ENCODE measurements at regions not wholly inside any gene's neighbourhood (a gene's known extent, or its start where the extent isn't known, plus 50 kb on each side); places are given as distances from the start of the nearest gene placed in this dataset.

DNA sequence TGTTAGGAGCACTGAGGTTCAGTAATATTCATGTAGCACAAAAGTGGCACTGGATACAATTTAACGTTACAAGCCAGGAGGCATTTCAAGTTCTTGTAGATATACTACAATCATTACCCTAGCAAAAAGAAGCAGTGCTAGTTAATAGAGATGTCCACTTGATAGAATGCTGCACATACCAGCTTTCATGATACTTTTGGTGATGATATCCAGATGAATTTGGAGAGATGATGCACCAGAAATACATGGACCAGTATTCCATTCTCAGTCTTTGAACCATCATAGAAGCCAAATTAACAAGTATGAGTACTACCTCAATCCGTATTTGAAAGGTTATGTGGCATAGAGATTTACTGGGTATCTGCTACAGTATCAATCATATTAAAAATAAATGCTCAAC, 421.0 kb upstream of the MAGEB18 start:
- H2BK15ac ChIP-seq (ENCODE audit: low read length) = no peak overlapping the region
- H3K27ac ChIP-seq (ENCODE audit: low read depth, low read length) = no peak overlapping the region
- H2BK20ac ChIP-seq (ENCODE audit: low read length) = no peak overlapping the region
- POLR2A ChIA-PET (ENCODE audit: partially characterized antibody) = no interaction called here
- FAIRE-seq (no peak), DNase-seq (ENCODE audit: low read depth in 1 of 2, low spot score in 2 of 2) (no peak)
- H2BK12ac ChIP-seq (ENCODE audit: low read depth, low read length) = no peak overlapping the region
- H3K4ac ChIP-seq (replicated peaks; ENCODE audit: insufficient read length, low read depth, low read length) = no peak overlapping the region
- no peak overlapping the region for H3K4me3 ChIP-seq (ENCODE audit: extremely low read depth in 1 of 4, insufficient read depth in 2 of 4, low read depth in 3 of 4, low read length in 4 of 4)
- H2AK5ac ChIP-seq (ENCODE audit: low read depth, low read length) = no peak overlapping the region
- no peak overlapping the region for H2BK120ac ChIP-seq (replicated peaks; ENCODE audit: low read depth, low read length)
- H3K14ac ChIP-seq (ENCODE audit: insufficient read length) = no peak overlapping the region
- H3K79me1 ChIP-seq (ENCODE audit: low read depth, low read length) = no peaks in the 10 kb centered on the region
- no peaks in the 10 kb centered on the region for H3K27me3 ChIP-seq (replicated peaks in 1 of 4; ENCODE audit: control insufficient read depth in 3 of 4, extremely low read depth in 1 of 4, insufficient read depth in 3 of 4, low read length in 3 of 4)
- no peak overlapping the region for H2AFZ ChIP-seq (ENCODE audit: low read length)
- no peak overlapping the region for H4K5ac ChIP-seq (ENCODE audit: insufficient read length, low read depth, low read length)
- H3K9me3 ChIP-seq (ENCODE audit: insufficient read depth in 2 of 2, low read depth in 1 of 2, low read length in 1 of 2) = no peaks in the 10 kb centered on the region
- H3K23ac ChIP-seq (ENCODE audit: insufficient read length) = no peak overlapping the region
- H3K79me2 ChIP-seq (ENCODE audit: control insufficient read depth in 1 of 2, insufficient read depth in 2 of 2, low read length in 2 of 2) = no peaks in the 10 kb centered on the region
- H3K36me3 ChIP-seq (ENCODE audit: control insufficient read depth in 2 of 4, insufficient read depth in 4 of 4, low read length in 3 of 4) = no peaks in the 10 kb centered on the region
- no peak overlapping the region for H3K4me2 ChIP-seq (ENCODE audit: insufficient read depth in 1 of 2, low read depth in 2 of 2, low read length in 2 of 2)
- no peaks in the 10 kb centered on the region for H4K20me1 ChIP-seq (replicated peaks in 1 of 2; ENCODE audit: control insufficient read depth in 1 of 2, insufficient read depth in 2 of 2, low read length in 2 of 2)
- H3K9ac ChIP-seq (replicated peaks in 1 of 4; ENCODE audit: extremely low read depth in 1 of 4, low read depth in 3 of 4, low read length in 3 of 4) = no peak overlapping the region
- no peak overlapping the region for H3K56ac ChIP-seq (replicated peaks; ENCODE audit: insufficient read length, low read depth, low read length)
- H2BK5ac ChIP-seq (ENCODE audit: low read depth, low read length) = no peak overlapping the region
- no peak overlapping the region for H3K18ac ChIP-seq (ENCODE audit: extremely low read depth, low read length)
- CTCF ChIA-PET (ENCODE audit: partially characterized antibody) = no interaction called here
- 78% methylated on average over 2 of the region's 2 CpGs; no CpG with 5 or more reads in 1 of the 2 experiments for WGBS, 2 experiments (ENCODE audit: extremely low coverage in 1 of 2, insufficient coverage in 1 of 2, insufficient read length in 1 of 2, insufficient replicate concordance in 2 of 2, low coverage in 1 of 2, low lambda C conversion rate in 2 of 2, missing lambda C conversion rate in 1 of 2)
- no peak overlapping the region for H4K8ac ChIP-seq (ENCODE audit: extremely low read depth, insufficient read depth, low read length)
- H3K23me2 ChIP-seq (ENCODE audit: low read depth, low read length) = no peaks in the 10 kb centered on the region
- H4K91ac ChIP-seq (replicated peaks; ENCODE audit: insufficient read length, low read length) = no peak overlapping the region
- H3K4me1 ChIP-seq (replicated peaks in 1 of 4; ENCODE audit: control insufficient read depth in 3 of 4, insufficient read depth in 4 of 4, low read length in 3 of 4) = no peaks in the 10 kb centered on the region
- TF ChIP-seq, protein P1, sequence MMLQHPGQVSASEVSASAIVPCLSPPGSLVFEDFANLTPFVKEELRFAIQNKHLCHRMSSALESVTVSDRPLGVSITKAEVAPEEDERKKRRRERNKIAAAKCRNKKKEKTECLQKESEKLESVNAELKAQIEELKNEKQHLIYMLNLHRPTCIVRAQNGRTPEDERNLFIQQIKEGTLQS (IDR thresholded peaks at IDR 0.05; ENCODE audit: insufficient read depth, low read depth, low read length) = no peak
- no peak for TF ChIP-seq HDAC2 (IDR thresholded peaks at IDR 0.05; ENCODE audit: borderline replicate concordance in 1 of 2, low read depth in 2 of 2, low read length in 2 of 2)
- no peak for TF ChIP-seq MAFK (IDR thresholded peaks at IDR 0.05; ENCODE audit: low read depth, low read length)
- no peak for TF ChIP-seq SP2 (IDR thresholded peaks at IDR 0.05; ENCODE audit: low read length)
- TF ChIP-seq, protein P2, sequence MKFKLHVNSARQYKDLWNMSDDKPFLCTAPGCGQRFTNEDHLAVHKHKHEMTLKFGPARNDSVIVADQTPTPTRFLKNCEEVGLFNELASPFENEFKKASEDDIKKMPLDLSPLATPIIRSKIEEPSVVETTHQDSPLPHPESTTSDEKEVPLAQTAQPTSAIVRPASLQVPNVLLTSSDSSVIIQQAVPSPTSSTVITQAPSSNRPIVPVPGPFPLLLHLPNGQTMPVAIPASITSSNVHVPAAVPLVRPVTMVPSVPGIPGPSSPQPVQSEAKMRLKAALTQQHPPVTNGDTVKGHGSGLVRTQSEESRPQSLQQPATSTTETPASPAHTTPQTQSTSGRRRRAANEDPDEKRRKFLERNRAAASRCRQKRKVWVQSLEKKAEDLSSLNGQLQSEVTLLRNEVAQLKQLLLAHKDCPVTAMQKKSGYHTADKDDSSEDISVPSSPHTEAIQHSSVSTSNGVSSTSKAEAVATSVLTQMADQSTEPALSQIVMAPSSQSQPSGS (IDR thresholded peaks at IDR 0.05; ENCODE audit: low read length) = no peak
- no peak for TF ChIP-seq EP300 (IDR thresholded peaks at IDR 0.05; ENCODE audit: borderline replicate concordance in 1 of 2, low read depth in 2 of 2, low read length in 2 of 2)
- TF ChIP-seq SIRT6 (IDR thresholded peaks at IDR 0.05; ENCODE audit: low read length) = no peak
- no peak for TF ChIP-seq JUN (IDR thresholded peaks at IDR 0.05; ENCODE audit: low read depth, low read length)
- TF ChIP-seq EGR1 (IDR thresholded peaks at IDR 0.05; ENCODE audit: borderline replicate concordance, low read depth, low read length) = no peak
- no peak for TF ChIP-seq TBP (IDR thresholded peaks at IDR 0.05; ENCODE audit: low read depth, low read length)
- no peak for TF ChIP-seq KDM1A (IDR thresholded peaks at IDR 0.05; ENCODE audit: borderline replicate concordance, low read length)
- TF ChIP-seq RXRA (IDR thresholded peaks at IDR 0.05; ENCODE audit: insufficient read depth, low read depth, low read length) = no peak
- TF ChIP-seq YY1 (IDR thresholded peaks at IDR 0.05; ENCODE audit: low read depth, low read length) = no peak
